ENCODE measurements at regions not wholly inside any gene's neighbourhood (a gene's known extent, or its start where the extent isn't known, plus 50 kb on each side); places are given as distances from the start of the nearest gene placed in this dataset.

- ATAC-seq (no peak), DNase-seq (no peak)
- Histone ChIP-seq H3K27me3 (peaks cover 0 to 12% (median 12%) of the 10 kb centered on the region in 3 donors), H3K4me1 (no peaks in the 10 kb centered on the region), H3K9me3 (no peaks in the 10 kb centered on the region), H3K4me3 (no peak overlapping the region), H3K27ac (no peak overlapping the region), H3K36me3 (no peaks in the 10 kb centered on the region)
- intact Hi-C loops (cut with DNase I; ENCODE audit: low total_unique reads) (no loop called here), in situ Hi-C loops (cut with MboI; ENCODE audit: low sequenced_read_pairs in 4 of 4) (no loop called here)
- TF ChIP-seq POLR2A (IDR thresholded peaks at IDR 0.05) (no peak), CTCF (IDR thresholded peaks at IDR 0.05 in 4 of 5, conservative IDR thresholded peaks at IDR 0.05 in 1 of 5) (no peak)
These were observed 231.7 kb downstream of the ZNF516 start for GRCh38 chr18:76263046-76264005.

GRCh38 chr18:76260941-76261472, 234.0 kb downstream of the ZNF516 start:
- H3K4me3 ChIP-seq: no peak overlapping the region
- intact Hi-C loops (cut with DNase I; ENCODE audit: low total_unique reads): no loop called here
- in situ Hi-C loops (cut with MboI; ENCODE audit: low sequenced_read_pairs in 4 of 4): no loop called here
- H3K9me3 ChIP-seq: no peaks in the 10 kb centered on the region
- ATAC-seq (no peak), DNase-seq (no peak)
- no peaks in the 10 kb centered on the region for H3K4me1 ChIP-seq
- peaks cover 3 to 12% (median 10%) of the 10 kb centered on the region in 3 donors for H3K27me3 ChIP-seq
- TF ChIP-seq CTCF (IDR thresholded peaks at IDR 0.05 in 4 of 5, conservative IDR thresholded peaks at IDR 0.05 in 1 of 5) (no peak), POLR2A (IDR thresholded peaks at IDR 0.05) (no peak)
- no peak overlapping the region for H3K27ac ChIP-seq
- H3K36me3 ChIP-seq: no peaks in the 10 kb centered on the region

GRCh38 chr18:76259711-76260110, 235.3 kb downstream of the ZNF516 start:
- H3K9me3 ChIP-seq: no peaks in the 10 kb centered on the region
- H3K4me3 ChIP-seq: no peak overlapping the region
- no peak for DNase-seq
- H3K27ac ChIP-seq: no peak overlapping the region
- intact Hi-C loops (cut with DNase I; ENCODE audit: low total_unique reads) (no loop called here), in situ Hi-C loops (cut with MboI; ENCODE audit: low sequenced_read_pairs in 4 of 4) (no loop called here)
- ATAC-seq: no peak
- no peaks in the 10 kb centered on the region for H3K4me1 ChIP-seq
- H3K36me3 ChIP-seq: no peaks in the 10 kb centered on the region
- peaks cover 3 to 10% (median 10%) of the 10 kb centered on the region in 3 donors for H3K27me3 ChIP-seq
- TF ChIP-seq POLR2A (IDR thresholded peaks at IDR 0.05) (no peak), CTCF (IDR thresholded peaks at IDR 0.05 in 4 of 5, conservative IDR thresholded peaks at IDR 0.05 in 1 of 5) (no peak)

- Histone ChIP-seq H3K4me3 (no peak overlapping the region), H3K9me3 (no peaks in the 10 kb centered on the region), H3K27me3 (peaks cover 3 to 10% (median 8%) of the 10 kb centered on the region in 3 donors), H3K27ac (no peak overlapping the region), H3K36me3 (no peaks in the 10 kb centered on the region), H3K4me1 (no peaks in the 10 kb centered on the region)
- DNase-seq (no peak), ATAC-seq (no peak)
- in situ Hi-C loops (cut with MboI; ENCODE audit: low sequenced_read_pairs in 4 of 4) (no loop called here), intact Hi-C loops (cut with DNase I; ENCODE audit: low total_unique reads) (no loop called here)
- no peak for TF ChIP-seq POLR2A (IDR thresholded peaks at IDR 0.05)
- TF ChIP-seq CTCF (IDR thresholded peaks at IDR 0.05 in 4 of 5, conservative IDR thresholded peaks at IDR 0.05 in 1 of 5): no peak
These were observed 235.9 kb downstream of the ZNF516 start for GRCh38 chr18:76259096-76259495.
